ENCODE measurements at regions not wholly inside any gene's neighbourhood (a gene's known extent, or its start where the extent isn't known, plus 50 kb on each side); places are given as distances from the start of the nearest gene placed in this dataset.
A peak's percentile ranks its signal among the peaks of the same experiment; 100 is the strongest.
"Not testable (repeated sequence)": the region's sequence is repeated elsewhere in the genome, so short reads cannot be mapped to it uniquely, and the experiment has no call there.

- Histone ChIP-seq H3K27ac (no peak overlapping the region), H3K9me3 (peaks cover 4 to 16% of the 10 kb centered on the region in 2 donors), H3K4me1 (no peaks in the 10 kb centered on the region), H3K4me3 (no peak overlapping the region), H3K27me3 (no peaks in the 10 kb centered on the region), H3K36me3 (no peaks in the 10 kb centered on the region)
- intact Hi-C loops (cut with DNase I) = no loop called here
- no peak for TF ChIP-seq CTCF (IDR thresholded peaks at IDR 0.05)
- ATAC-seq = no peak
- no peak for DNase-seq
Observed at GRCh38 chr2:160756481-160756880, 262.9 kb upstream of the RBMS1 start.

DNA sequence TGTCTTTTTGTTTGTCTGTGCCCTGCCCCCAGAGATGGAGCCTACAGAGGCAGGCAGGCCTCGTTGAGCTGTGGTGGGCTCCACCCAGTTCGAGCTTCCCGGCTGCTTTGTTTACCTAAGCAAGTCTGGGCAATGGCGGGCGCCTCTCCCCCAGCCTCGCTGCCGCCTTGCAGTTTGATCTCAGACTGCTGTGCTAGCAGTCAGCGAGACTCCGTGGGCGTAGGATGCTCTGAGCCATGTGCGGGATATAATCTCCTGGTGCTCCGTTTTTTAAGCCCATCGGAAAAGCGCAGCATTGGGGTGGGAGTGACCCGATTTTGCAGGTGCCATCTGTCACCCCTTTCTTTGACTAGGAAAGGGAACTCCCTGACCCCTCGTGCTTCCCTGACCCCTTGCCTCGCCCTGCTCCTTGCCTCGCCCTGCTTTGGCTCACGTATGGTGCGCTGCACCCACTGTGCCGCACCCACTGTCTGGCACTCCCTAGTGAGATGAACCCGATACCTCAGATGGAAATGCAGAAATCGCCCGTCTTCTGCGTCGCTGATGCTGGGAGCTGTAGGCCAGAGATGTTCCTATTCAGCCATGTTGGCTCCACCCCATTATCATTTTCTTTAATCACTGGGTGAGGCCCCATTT, 269.0 kb upstream of the RBMS1 start:
- H3K27me3 ChIP-seq; ATAC-seq; intact Hi-C loops (cut with DNase I); H3K36me3 ChIP-seq; H3K9me3 ChIP-seq; H3K4me1 ChIP-seq; H3K27ac ChIP-seq; H3K4me3 ChIP-seq: not testable (repeated sequence)
- DNase-seq = peak in 1 of 4 donors; percentile 36

DNA sequence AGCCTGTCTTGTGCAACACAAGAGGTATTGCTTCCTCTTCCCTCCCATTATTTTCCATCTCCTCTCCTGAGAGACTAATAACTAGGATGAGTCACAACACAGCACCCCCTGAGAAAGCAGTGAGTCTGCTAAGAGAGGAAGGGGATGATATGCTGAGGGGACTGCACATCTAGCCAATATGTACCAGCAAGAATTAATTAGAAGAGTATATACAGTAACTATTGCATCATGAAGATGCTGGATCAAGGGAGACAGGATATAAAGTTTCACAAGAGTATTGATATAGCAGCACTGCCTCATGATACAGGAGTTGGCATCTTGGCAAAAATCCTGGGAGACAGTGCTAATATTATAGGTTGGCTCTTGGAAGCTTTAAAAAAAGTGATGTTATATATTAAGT, 289.9 kb upstream of the RBMS1 start:
- intact Hi-C loops (cut with DNase I) = no loop called here
- DNase-seq (no peak), ATAC-seq (no peak)
- Histone ChIP-seq H3K4me1 (no peaks in the 10 kb centered on the region), H3K4me3 (no peak overlapping the region), H3K27me3 (no peaks in the 10 kb centered on the region), H3K9me3 (peaks cover 0 to 1% of the 10 kb centered on the region in 2 donors), H3K27ac (no peak overlapping the region), H3K36me3 (no peaks in the 10 kb centered on the region)
- TF ChIP-seq CTCF (IDR thresholded peaks at IDR 0.05) = no peak

GRCh38 chr2:160784034-160784433, 290.4 kb upstream of the RBMS1 start:
- no peaks in the 10 kb centered on the region for H3K4me1 ChIP-seq
- no peak for TF ChIP-seq CTCF (IDR thresholded peaks at IDR 0.05)
- no peak overlapping the region for H3K27ac ChIP-seq
- no peaks in the 10 kb centered on the region for H3K27me3 ChIP-seq
- intact Hi-C loops (cut with DNase I) = no loop called here
- no peak overlapping the region for H3K4me3 ChIP-seq
- no peaks in the 10 kb centered on the region for H3K36me3 ChIP-seq
- ATAC-seq (no peak), DNase-seq (no peak)
- no peaks in the 10 kb centered on the region for H3K9me3 ChIP-seq

- Histone ChIP-seq H3K27me3 (no peaks in the 10 kb centered on the region), H3K27ac (no peak overlapping the region), H3K9me3 (no peaks in the 10 kb centered on the region), H3K4me3 (no peak overlapping the region), H3K36me3 (no peaks in the 10 kb centered on the region), H3K4me1 (no peaks in the 10 kb centered on the region)
- ATAC-seq (peak; percentile 93), DNase-seq (no peak)
- intact Hi-C loops (cut with DNase I) = no loop called here
- no peak for TF ChIP-seq CTCF (IDR thresholded peaks at IDR 0.05)
Observed at GRCh38 chr2:160790738-160791137, 297.1 kb upstream of the RBMS1 start.

DNA sequence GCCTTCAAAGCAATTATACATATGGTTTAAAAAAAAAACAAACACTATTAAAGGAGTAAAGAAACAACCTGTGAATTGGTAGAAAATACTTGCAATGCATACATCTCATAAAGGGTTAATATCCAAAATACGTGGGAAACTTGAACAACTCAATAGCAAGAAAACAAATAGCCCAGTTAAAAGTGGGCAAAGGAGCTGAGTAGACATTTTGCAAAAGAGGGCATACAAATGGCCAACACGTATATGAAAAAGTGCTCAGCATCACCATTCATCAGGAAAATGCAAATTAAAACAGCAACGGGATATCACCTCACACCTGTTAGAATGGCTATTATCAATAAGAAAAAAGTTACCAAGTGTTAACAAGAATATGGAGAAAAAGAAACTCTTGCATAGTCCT, 298.3 kb upstream of the RBMS1 start:
- H3K4me1 ChIP-seq = no peaks in the 10 kb centered on the region
- intact Hi-C loops (cut with DNase I) = no loop called here
- no peak for TF ChIP-seq CTCF (IDR thresholded peaks at IDR 0.05)
- H3K27me3 ChIP-seq = no peaks in the 10 kb centered on the region
- no peaks in the 10 kb centered on the region for H3K9me3 ChIP-seq
- no peaks in the 10 kb centered on the region for H3K36me3 ChIP-seq
- H3K4me3 ChIP-seq = no peak overlapping the region
- DNase-seq = no peak
- H3K27ac ChIP-seq = no peak overlapping the region
- ATAC-seq = no peak
